Stomach (tissue), 4 donors: ENCODE measurements at regions not wholly inside any gene's neighbourhood (a gene's known extent, or its start where the extent isn't known, plus 50 kb on each side); places are given as distances from the start of the nearest gene placed in this dataset.

ENCODE experiments used
- CTCF ChIP-seq, 7 experiments: fragments of 450-650 bp in 4 of 7; fragments of 200-600 bp in 3 of 7; sonication (generic) in 3 of 7; IDR thresholded peaks; one replicate each; pipeline ENCODE4 v1.5.1; 2016 to 2019; ENCODE audit warnings: antibody characterized with exemption in 7 of 7, control low read depth in 2 of 7, mild to moderate bottlenecking in 1 of 7
- EP300 ChIP-seq: sonication (generic); formaldehyde crosslinking; IDR thresholded peaks from one replicate; pipeline ENCODE4 v1.6.1; 2017; ENCODE audit warnings: antibody characterized with exemption
- POLR2A ChIP-seq, 4 donors: fragments of 450-650 bp; IDR thresholded peaks; one replicate each; pipeline ENCODE4 v1.6.1; 2016; ENCODE audit warnings: antibody characterized with exemption in 4 of 4, control low read depth in 2 of 4, mild to moderate bottlenecking in 1 of 4, moderate library complexity in 1 of 4

GRCh38 chr4:96063639-96064038 is 223.7 kb downstream of the PDHA2 start:
- TF ChIP-seq CTCF (IDR thresholded peaks at IDR 0.05): no peak
- TF ChIP-seq POLR2A (IDR thresholded peaks at IDR 0.05): no peak
- no peak for TF ChIP-seq EP300
